ENCODE measurements at regions not wholly inside any gene's neighbourhood (a gene's known extent, or its start where the extent isn't known, plus 50 kb on each side); places are given as distances from the start of the nearest gene placed in this dataset.

- no peak for DNase-seq (ENCODE audit: low spot score)
Measured at GRCh38 chr1:219521325-219521724, 91.6 kb downstream of the ZC3H11B start.

GRCh38 chr1:219520241-219520640 is 92.7 kb downstream of the ZC3H11B start:
- no peak for DNase-seq (ENCODE audit: low spot score)

GRCh38 chr1:219518907-219519248 is 94.0 kb downstream of the ZC3H11B start:
- DNase-seq (ENCODE audit: low spot score): no peak

- DNase-seq (ENCODE audit: low spot score): no peak
Measured at GRCh38 chr1:219518168-219518906, 94.6 kb downstream of the ZC3H11B start.

- no peak for DNase-seq (ENCODE audit: low spot score)
Measured at GRCh38 chr1:219517031-219517430, 95.9 kb downstream of the ZC3H11B start.

- DNase-seq (ENCODE audit: low spot score): no peak
Measured at GRCh38 chr1:219514728-219515127, 98.2 kb downstream of the ZC3H11B start.

GRCh38 chr1:219507437-219507836 is 105.5 kb downstream of the ZC3H11B start:
- DNase-seq (ENCODE audit: low spot score): no peak

- no peak for DNase-seq (ENCODE audit: low spot score)
Measured at GRCh38 chr1:219506936-219507335, 106.0 kb downstream of the ZC3H11B start.

- DNase-seq (ENCODE audit: low spot score): no peak
Measured at GRCh38 chr1:219506473-219506899, 106.4 kb downstream of the ZC3H11B start.

- no peak for DNase-seq (ENCODE audit: low spot score)
Measured at GRCh38 chr1:219505886-219506285, 107.0 kb downstream of the ZC3H11B start.

- DNase-seq (ENCODE audit: low spot score): no peak
Measured at GRCh38 chr1:219503604-219504003, 109.3 kb downstream of the ZC3H11B start.

- DNase-seq (ENCODE audit: low spot score): no peak
Measured at GRCh38 chr1:219500327-219500897, 112.5 kb downstream of the ZC3H11B start.

- DNase-seq (ENCODE audit: low spot score): no peak
Measured at GRCh38 chr1:219498666-219499065, 114.2 kb downstream of the ZC3H11B start.

GRCh38 chr1:219495737-219496408 is 117.0 kb downstream of the ZC3H11B start:
- no peak for DNase-seq (ENCODE audit: low spot score)

GRCh38 chr1:219492717-219493116 is 120.2 kb downstream of the ZC3H11B start:
- no peak for DNase-seq (ENCODE audit: low spot score)

GRCh38 chr1:219490566-219490965 is 122.3 kb downstream of the ZC3H11B start:
- DNase-seq (ENCODE audit: low spot score): no peak

- no peak for DNase-seq (ENCODE audit: low spot score)
Measured at GRCh38 chr1:219489636-219490035, 123.3 kb downstream of the ZC3H11B start.

GRCh38 chr1:219488275-219488674 is 124.6 kb downstream of the ZC3H11B start:
- DNase-seq (ENCODE audit: low spot score): no peak

- DNase-seq (ENCODE audit: low spot score): no peak
Measured at GRCh38 chr1:219483530-219483929, 129.4 kb downstream of the ZC3H11B start.

- DNase-seq (ENCODE audit: low spot score): no peak
Measured at GRCh38 chr1:219480011-219480410, 132.9 kb downstream of the ZC3H11B start.

GRCh38 chr1:219478811-219479210 is 134.1 kb downstream of the ZC3H11B start:
- DNase-seq (ENCODE audit: low spot score): no peak

- DNase-seq (ENCODE audit: low spot score): no peak
Measured at GRCh38 chr1:219477861-219478260, 135.0 kb downstream of the ZC3H11B start.

- DNase-seq (ENCODE audit: low spot score): no peak
Measured at GRCh38 chr1:219476716-219477115, 136.2 kb downstream of the ZC3H11B start.

Measured in hematopoietic multipotent progenitor cell treated with erythropoietin and hydrocortisone succinate and interleukin-3 and kit ligand, for 15 days (in vitro differentiated cells).